Hematopoietic multipotent progenitor cell treated with erythropoietin and hydrocortisone succinate and interleukin-3 and kit ligand, for 15 days (in vitro differentiated cells): ENCODE measurements at regions not wholly inside any gene's neighbourhood (a gene's known extent, or its start where the extent isn't known, plus 50 kb on each side); places are given as distances from the start of the nearest gene placed in this dataset.

Experiments used
- DNase-seq: peaks from one replicate; pipeline ENCODE4 v3.0.0-alpha.2; 2015; ENCODE audit warnings: low spot score

DNA sequence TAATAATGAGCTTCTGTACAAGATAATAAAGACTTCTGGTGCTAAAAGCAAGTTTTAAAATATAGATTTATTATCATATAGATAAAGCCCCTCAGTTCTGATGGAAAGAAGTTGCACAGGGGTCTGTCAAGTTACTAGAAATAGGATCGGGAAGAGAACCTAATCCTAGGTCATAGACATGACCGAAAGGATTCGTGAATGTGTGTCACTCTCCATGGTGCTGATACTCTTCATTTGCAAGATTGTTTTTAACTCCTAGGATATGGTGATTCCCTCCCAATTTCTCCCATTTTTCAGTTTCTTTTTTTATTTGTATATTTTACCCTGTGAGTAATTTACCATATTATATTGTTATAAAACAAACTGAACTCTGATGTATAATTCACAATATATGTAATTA is 58.9 kb upstream of the CTNNA2 start:
- no peak for DNase-seq

GRCh38 chr2:79452651-79453050 is 60.2 kb upstream of the CTNNA2 start:
- DNase-seq = no peak

DNA sequence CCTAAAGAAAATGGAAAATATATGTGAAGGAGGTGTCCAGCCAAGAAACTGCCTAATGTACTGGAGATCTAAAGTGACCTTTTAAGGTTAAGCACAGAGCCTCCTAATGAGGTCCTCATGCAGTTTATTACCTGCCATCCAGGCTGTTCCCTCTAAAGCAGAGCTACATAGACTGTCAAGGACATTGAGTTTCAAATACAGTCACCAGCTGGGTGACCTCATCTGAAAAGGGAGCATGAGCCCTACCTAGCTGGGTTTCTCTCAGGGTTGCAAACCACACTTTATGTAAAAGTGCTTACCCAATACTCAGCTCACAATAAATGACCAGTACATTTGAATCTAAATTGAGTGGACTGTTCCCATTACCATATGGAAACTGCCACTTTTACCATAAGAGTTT is 65.4 kb upstream of the CTNNA2 start:
- DNase-seq = no peak

DNA sequence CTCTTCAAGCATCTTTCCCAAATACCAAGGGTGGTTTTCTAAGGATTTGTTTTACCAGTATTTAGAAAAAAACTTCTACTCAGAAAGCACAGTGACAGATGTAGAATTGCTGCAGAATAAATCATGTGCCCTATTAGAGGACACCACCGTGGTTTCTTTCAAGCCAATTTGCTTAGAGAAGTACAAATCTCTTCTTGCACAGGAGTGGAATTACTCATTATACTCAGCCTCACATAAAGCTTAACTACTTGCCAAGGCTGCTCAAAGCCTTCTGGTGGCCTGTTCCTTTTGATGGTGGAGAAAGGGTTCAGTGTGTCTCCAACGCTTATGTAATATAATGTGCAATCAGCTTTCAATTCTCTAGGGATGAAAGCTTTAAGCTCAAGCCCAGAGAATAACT is 66.5 kb upstream of the CTNNA2 start:
- no peak for DNase-seq

- DNase-seq = no peak
Observed at GRCh38 chr2:79437433-79438267, 75.2 kb upstream of the CTNNA2 start.

DNA sequence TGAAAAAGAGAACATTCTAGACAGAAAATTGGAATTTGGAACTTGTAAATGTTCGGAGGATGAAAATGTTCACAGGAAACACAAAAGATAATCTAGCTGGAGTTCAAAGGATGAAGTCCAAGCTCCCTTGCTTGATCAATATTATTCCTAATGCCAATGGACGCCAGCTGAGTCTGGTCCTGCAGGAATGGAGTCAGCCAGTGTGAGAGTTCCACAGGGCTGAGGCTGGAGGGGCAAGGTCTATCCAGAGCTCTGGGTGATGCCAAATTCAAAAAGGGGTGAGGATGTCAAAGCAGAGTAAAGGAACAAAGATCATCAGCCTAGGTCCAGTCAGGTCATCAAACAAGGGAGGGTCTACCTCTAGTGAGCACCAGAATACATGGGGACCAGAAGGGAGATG is 78.5 kb upstream of the CTNNA2 start:
- DNase-seq = no peak

- DNase-seq = no peak
Observed at GRCh38 chr2:79432731-79433146, 80.1 kb upstream of the CTNNA2 start.

GRCh38 chr2:79428745-79429144 is 84.1 kb upstream of the CTNNA2 start:
- DNase-seq = no peak

- DNase-seq = no peak
Observed at GRCh38 chr2:79414690-79415089, 98.2 kb upstream of the CTNNA2 start.

- DNase-seq = no peak
Observed at GRCh38 chr2:79394485-79394859, 118.4 kb upstream of the CTNNA2 start.

- no peak for DNase-seq
Observed at GRCh38 chr2:79393806-79394484, 118.9 kb upstream of the CTNNA2 start.

GRCh38 chr2:79393107-79393685 is 119.7 kb upstream of the CTNNA2 start:
- DNase-seq = no peak

DNA sequence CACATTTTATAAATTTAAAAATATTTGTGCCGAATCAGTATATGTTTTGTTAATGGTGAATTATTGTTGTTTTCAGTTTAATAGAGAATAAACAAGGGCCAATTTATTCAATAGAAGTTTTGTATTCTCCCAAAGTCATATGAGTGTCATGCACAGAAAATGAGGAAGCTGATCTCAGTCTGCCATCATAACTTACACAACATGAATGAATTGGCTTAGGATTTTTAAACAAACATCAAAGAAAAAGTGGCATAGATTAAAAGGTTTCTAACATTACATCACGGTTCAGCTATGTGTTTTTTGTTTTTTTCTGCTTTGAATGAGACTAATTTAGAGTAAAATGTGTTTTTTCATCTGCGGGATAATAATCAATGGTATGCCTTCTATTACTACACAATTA is 123.4 kb upstream of the CTNNA2 start:
- DNase-seq = no peak

GRCh38 chr2:79388024-79388423 is 124.8 kb upstream of the CTNNA2 start:
- DNase-seq = no peak

- no peak for DNase-seq
Observed at GRCh38 chr2:79387431-79387830, 125.4 kb upstream of the CTNNA2 start.

- no peak for DNase-seq
Observed at GRCh38 chr2:79383681-79384080, 129.2 kb upstream of the CTNNA2 start.

- no peak for DNase-seq
Observed at GRCh38 chr2:79375817-79376216, 137.0 kb upstream of the CTNNA2 start.

DNA sequence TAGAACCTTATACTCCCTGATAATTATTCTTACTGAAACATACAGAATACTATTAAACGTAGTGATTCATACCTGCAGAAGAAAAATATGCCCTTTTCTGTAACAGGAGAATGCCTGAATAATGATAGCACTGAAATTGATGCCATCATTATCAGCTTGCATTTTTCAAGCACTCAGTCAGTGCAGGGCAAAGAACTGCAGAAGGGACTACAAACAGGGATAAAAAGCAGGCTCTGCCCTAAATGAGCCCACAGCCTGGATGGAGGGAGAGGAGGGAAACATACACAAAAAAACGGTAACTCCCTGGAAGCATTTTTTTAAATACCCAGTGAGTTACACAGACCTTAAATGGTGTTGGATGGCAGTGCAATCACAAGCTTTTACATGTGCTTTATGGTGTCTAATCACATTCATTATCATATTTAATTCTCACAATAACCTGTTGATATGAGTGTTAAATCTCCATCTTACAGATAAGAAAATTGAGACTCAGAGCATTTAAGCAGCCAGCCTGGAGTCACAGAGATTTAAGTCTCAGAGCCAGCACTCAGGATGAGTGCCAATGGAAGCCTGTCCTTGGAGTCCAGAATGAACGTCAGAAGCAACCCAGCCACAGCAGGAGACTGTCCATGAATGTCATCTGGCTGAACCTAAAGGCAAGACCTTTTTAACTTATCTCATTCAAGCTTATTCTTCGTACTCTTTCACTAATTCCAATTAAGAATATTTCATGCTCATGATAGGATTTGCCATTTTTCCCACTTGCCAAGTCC is 139.3 kb upstream of the CTNNA2 start:
- no peak for DNase-seq

GRCh38 chr2:79370976-79371538 is 141.8 kb upstream of the CTNNA2 start:
- DNase-seq = no peak

DNA sequence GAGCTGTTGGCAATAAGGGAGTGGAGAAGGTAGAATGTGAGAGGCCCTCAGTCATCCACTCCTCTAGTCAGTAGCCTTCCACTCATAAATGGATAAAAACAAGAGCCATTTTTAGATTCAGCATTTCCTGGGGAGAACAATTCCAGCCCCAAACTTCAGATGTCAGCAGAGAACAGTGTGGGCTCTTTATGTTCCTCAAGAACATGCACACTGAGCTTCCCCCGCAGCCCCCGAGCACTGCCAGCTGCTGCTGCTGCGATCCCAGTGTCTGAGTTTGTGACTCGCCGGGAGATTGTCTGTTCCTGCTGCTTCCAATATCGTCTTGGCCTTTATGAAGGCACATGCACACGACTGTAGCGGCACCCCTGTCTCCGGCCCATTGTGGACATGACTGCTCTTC is 143.7 kb upstream of the CTNNA2 start:
- DNase-seq = no peak

DNA sequence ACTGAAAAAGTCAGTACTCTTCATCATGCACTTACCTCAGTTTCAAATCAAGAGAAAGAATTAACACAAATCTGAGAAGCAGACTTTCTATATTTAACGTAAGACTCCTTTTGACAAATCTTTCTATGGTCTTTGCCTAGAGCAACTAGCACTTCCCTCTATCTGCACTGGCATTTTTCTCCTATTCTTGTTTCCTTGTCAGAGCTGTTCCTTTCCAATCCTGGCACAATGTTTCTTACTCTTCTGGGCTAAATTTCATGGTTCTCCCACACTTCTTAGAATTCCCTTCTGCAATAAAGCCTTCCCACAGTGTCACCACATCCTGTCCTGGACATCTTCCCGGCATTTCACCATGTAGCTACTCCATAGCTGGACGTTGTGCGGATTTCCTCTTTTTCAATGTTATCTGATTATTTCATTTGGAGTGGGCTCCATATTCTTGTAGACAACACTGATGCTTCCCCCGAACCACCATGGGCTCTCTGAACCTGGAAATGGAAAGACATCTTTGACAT is 144.7 kb upstream of the CTNNA2 start:
- no peak for DNase-seq

- no peak for DNase-seq
Observed at GRCh38 chr2:79359419-79359818, 153.4 kb upstream of the CTNNA2 start.
